Epithelial cell of proximal tubule (primary cell): ENCODE measurements at regions not wholly inside any gene's neighbourhood (a gene's known extent, or its start where the extent isn't known, plus 50 kb on each side); places are given as distances from the start of the nearest gene placed in this dataset.

Experiments used
- DNase-seq: peaks from one replicate; pipeline ENCODE4 v3.0.0-alpha.2; 2011; ENCODE audit warnings: low read depth
- H3K4me3 ChIP-seq: 2 replicates; pipeline ENCODE4 v1.5.1; 2011; ENCODE audit warnings: low read depth, mild to moderate bottlenecking, low read length
- CTCF ChIP-seq: conservative IDR thresholded peaks from 2 replicates; pipeline ENCODE4 v1.5.1; 2012; ENCODE audit warnings: low read depth, mild to moderate bottlenecking, low read length

- no peak overlapping the region for H3K4me3 ChIP-seq
- TF ChIP-seq CTCF = no peak
- peak; percentile 36 for DNase-seq
Observed at GRCh38 chr12:24496755-24497154, 452.1 kb downstream of the BCAT1 start.

- DNase-seq = no peak
Observed at GRCh38 chr12:24494401-24494800, 454.5 kb downstream of the BCAT1 start.

GRCh38 chr12:24491968-24492367 lies 456.9 kb downstream of the BCAT1 start:
- DNase-seq = no peak
- H3K4me3 ChIP-seq = no peak overlapping the region
- no peak for TF ChIP-seq CTCF

More at GRCh38 chr12:24494401-24494800, 454.5 kb downstream of the BCAT1 start:
- H3K4me3 ChIP-seq = no peak overlapping the region
- TF ChIP-seq CTCF = no peak

GRCh38 chr12:24489939-24490338 lies 459.0 kb downstream of the BCAT1 start:
- no peak for TF ChIP-seq CTCF
- DNase-seq = no peak
- H3K4me3 ChIP-seq = no peak overlapping the region

GRCh38 chr12:24488906-24489619 lies 459.8 kb downstream of the BCAT1 start:
- no peak overlapping the region for H3K4me3 ChIP-seq
- DNase-seq = no peak
- no peak for TF ChIP-seq CTCF

GRCh38 chr12:24488091-24488596 lies 460.8 kb downstream of the BCAT1 start:
- no peak overlapping the region for H3K4me3 ChIP-seq
- no peak for TF ChIP-seq CTCF
- DNase-seq = no peak

- no peak overlapping the region for H3K4me3 ChIP-seq
- no peak for TF ChIP-seq CTCF
- no peak for DNase-seq
Observed at GRCh38 chr12:24487606-24488005, 461.3 kb downstream of the BCAT1 start.
